Astrocyte of the spinal cord (primary cell): ENCODE measurements at regions not wholly inside any gene's neighbourhood (a gene's known extent, or its start where the extent isn't known, plus 50 kb on each side); places are given as distances from the start of the nearest gene placed in this dataset.

Source experiments
- DNase-seq: peaks from one replicate; pipeline ENCODE4 v3.0.0; 2011; ENCODE audit warnings: low read depth, low spot score
- H3K4me3 ChIP-seq: 2 replicates; pipeline ENCODE4 v1.5.1; 2011; ENCODE audit warnings: low read depth, mild to moderate bottlenecking, low read length, moderate library complexity
- in situ Hi-C: cut with HindIII; loops from 2 replicates; pipeline ENCODE4 v1.10.0; 2017; ENCODE audit warnings: low sequenced_read_pairs
- TF ChIP-seq, protein P1 (sequence below): IDR thresholded peaks from 2 replicates; pipeline ENCODE4 v1.5.1; 2012; ENCODE audit warnings: low read depth, mild to moderate bottlenecking, low read length, inconsistent platforms

DNA sequence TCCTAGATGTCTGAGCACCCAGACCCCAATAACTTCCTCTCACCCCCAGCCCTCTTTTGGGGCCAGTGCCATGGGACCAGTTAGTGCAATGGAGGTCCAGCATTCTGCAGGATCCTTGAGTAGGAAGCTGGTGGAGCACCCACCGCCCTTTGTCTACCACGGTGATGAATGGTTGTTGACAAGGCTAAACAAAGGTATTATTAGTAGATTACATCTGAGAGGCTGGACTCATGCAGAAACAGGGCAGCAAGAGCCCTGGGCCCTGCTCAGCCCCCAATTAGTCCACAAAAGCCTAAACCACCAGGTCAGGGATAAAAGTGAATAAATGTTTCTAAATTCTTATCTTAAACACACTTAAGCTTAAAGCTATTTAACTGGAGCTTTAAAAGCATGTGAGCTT is 196.5 kb upstream of the TSHZ3 start:
- no peak overlapping the region for H3K4me3 ChIP-seq
- TF ChIP-seq, protein P1, sequence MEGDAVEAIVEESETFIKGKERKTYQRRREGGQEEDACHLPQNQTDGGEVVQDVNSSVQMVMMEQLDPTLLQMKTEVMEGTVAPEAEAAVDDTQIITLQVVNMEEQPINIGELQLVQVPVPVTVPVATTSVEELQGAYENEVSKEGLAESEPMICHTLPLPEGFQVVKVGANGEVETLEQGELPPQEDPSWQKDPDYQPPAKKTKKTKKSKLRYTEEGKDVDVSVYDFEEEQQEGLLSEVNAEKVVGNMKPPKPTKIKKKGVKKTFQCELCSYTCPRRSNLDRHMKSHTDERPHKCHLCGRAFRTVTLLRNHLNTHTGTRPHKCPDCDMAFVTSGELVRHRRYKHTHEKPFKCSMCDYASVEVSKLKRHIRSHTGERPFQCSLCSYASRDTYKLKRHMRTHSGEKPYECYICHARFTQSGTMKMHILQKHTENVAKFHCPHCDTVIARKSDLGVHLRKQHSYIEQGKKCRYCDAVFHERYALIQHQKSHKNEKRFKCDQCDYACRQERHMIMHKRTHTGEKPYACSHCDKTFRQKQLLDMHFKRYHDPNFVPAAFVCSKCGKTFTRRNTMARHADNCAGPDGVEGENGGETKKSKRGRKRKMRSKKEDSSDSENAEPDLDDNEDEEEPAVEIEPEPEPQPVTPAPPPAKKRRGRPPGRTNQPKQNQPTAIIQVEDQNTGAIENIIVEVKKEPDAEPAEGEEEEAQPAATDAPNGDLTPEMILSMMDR = no peak
- DNase-seq = no peak
- in situ Hi-C loops = no loop called here

DNA sequence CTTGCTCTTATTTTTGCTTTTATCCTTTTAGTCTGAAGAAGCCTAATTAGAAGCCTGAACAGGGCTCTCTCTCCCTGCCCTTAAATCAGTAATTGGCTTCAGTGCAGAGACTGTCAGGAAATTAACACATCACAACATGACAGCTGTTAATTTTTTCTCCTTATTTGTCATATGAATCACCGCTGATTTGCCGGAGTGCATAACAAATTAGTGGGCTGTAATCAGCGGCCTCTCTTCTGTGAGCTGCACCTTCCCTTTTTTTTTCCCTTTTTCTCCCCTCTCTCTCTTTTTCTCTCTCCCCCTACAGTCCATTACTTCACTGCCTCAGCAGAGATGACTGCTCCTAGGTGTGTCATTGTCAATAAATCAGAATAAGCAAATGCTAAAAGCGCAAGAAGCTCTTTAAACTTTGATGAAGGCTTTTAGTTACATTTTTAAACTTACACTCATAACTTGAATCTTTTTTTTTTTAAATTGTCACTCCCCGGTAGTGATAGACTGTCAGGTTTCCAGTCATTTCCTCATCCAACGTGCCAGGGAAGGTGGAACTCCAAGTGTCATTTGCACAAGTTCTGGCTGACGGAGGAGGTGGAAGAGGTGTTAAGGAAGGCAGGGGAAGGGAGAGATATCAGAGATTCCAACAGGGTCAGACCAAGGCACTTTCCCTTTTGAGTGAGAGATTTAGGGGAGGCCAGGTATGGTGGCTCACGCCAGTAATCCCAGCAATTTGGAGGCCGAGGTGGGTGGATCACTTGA is 197.1 kb upstream of the TSHZ3 start:
- in situ Hi-C loops = no loop called here
- TF ChIP-seq, protein P1 = no peak
- no peak for DNase-seq
- H3K4me3 ChIP-seq = no peak overlapping the region

DNA sequence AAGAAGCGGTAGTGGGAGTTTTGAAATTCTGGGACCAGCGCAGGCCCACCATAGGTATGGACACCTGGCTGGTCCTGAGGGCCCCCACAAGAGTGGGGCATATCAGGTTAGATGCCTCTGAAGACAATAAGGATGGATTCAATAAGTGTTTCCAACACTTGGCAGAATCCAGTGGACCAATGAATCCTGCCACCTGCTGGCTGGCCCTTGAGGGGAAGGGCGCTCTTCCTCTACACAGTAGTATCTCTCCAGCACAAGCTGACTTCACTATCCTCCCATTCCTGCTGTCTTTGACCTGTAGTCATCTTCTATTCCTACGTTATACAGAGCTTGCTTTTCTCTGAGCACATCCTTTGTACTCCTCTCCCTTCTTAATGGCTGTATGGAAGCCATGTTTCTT is 199.7 kb upstream of the TSHZ3 start:
- DNase-seq = peak; percentile 19
- no peak overlapping the region for H3K4me3 ChIP-seq
- TF ChIP-seq, protein P1 = peak; percentile 56
- in situ Hi-C loops = no loop called here

DNA sequence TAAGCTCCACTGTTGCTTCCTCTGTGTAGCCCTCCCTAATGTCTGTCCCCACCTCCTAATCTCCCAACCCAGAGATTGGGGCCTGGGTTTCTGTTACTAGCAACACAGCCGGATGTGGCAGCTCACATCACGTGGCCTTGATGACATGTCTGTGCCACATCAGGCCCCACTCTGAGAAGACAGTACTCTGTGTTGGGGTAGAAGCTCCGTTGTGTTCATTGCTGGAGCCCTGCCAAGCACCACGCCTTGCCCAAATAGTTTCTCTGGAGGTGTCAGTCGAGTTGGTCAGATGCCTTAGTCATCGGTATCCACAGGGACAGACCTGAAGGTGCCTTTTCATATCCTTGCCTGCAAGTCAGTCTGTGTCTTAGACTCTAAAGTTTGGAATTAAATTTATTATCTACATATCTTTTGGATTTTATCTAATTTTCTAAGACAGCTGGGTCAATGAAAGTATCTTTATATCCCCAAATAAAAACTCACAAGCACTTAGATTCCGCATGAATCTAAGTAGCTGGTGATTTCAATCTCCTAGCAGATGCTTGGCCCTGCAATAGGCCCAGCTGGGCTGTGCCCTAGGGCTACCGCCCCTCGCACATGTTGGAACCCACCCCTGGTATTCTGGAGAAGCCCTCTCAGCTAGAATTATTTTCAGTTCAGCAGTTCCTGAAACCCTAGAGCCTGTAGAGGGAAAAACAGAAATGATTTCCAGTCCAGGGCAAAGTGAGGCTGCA is 204.0 kb upstream of the TSHZ3 start:
- H3K4me3 ChIP-seq = no peak overlapping the region
- in situ Hi-C loops = no loop called here
- DNase-seq = no peak
- TF ChIP-seq, protein P1 = no peak

DNA sequence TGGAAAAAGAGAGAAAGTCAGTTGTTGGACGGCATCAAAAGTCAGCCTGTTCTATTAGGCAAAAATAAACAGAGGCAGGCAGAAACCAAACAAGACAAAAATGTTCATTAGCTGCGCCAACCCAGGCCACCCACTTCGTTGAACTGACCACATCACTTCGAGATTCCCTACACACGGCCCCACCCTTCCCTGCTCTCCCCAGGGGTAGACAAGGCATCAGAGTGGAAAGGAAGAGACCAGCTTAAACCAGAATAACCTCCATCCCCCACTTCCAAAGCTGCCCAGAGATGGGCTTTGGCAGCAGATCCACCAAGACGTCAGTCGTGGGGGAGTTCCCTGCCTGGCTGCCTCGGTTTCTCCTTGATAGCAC is 204.6 kb upstream of the TSHZ3 start:
- TF ChIP-seq, protein P1 = no peak
- no peak overlapping the region for H3K4me3 ChIP-seq
- in situ Hi-C loops = no loop called here
- DNase-seq = no peak

DNA sequence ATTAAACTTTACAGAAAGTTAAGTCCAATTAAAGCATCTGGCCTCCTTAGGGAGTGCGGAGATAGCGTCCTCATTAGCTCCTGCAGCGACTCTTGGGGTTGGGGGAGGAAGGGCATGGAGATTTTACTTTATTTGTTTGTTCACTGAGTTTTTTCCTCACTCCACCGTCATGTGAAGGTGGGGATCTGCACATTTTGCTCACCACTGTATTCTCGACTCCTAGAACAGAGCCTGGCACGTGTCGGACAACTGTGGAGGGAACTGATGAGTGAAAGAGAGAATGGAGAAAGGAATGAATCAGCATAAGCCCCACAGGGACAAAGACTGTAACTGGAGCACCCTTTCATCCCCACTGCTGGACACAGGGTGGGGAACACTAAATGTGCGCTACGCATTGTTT is 205.1 kb upstream of the TSHZ3 start:
- in situ Hi-C loops = no loop called here
- DNase-seq = no peak
- TF ChIP-seq, protein P1 = no peak
- H3K4me3 ChIP-seq = no peak overlapping the region
